HEK293 (cell line): ENCODE measurements at regions not wholly inside any gene's neighbourhood (a gene's known extent, or its start where the extent isn't known, plus 50 kb on each side); places are given as distances from the start of the nearest gene placed in this dataset.
A peak's percentile ranks its signal among the peaks of the same experiment; 100 is the strongest.
"Not testable (repeated sequence)": the region's sequence is repeated elsewhere in the genome, so short reads cannot be mapped to it uniquely, and the experiment has no call there.

Experiments used
- CTCF ChIA-PET: fragments of 350-600 bp; formaldehyde crosslinking; extraction: SDS; loops from one replicate; lab custom pipeline; 2021; ENCODE audit warnings: antibody characterized with exemption; lab: Yijun Ruan, JAX
- POLR2A ChIA-PET: fragments of 300-600 bp; formaldehyde crosslinking; extraction: SDS; loops from one replicate; lab custom pipeline; 2020; ENCODE audit warnings: antibody characterized with exemption, inconsistent platforms; lab: Yijun Ruan, JAX
- H3K27ac ChIP-seq: fragments of 200-500 bp; sonication (Bioruptor generic); 2 replicates; pipeline ENCODE4 v1.5.1; 2014; ENCODE audit warnings: low read depth, low read length, control low read depth, inconsistent platforms; ENCODE audit errors: extremely low read depth
- H3K36me3 ChIP-seq, 2 experiments: fragments of 200-500 bp in 1 of 2; sonication (Bioruptor generic) in 1 of 2; 1 replicate in 1 of 2; 2 replicates in 1 of 2; pipeline ENCODE4 v1.5.1; 2014 to 2017; ENCODE audit warnings: inconsistent platforms in 2 of 2, low read length in 2 of 2; ENCODE audit not compliant: control insufficient read depth in 2 of 2, insufficient read depth in 1 of 2
- H3K4me1 ChIP-seq: fragments of 200-500 bp; sonication (Bioruptor generic); 2 replicates; pipeline ENCODE4 v1.5.1; 2014; ENCODE audit warnings: mild to moderate bottlenecking, low read length, inconsistent platforms; ENCODE audit not compliant: control insufficient read depth, insufficient read depth
- H3K4me3 ChIP-seq: 2 replicates; pipeline ENCODE4 v1.5.1; 2011; ENCODE audit warnings: low read depth, mild to moderate bottlenecking, control low read depth, low read length, moderate library complexity
- H3K9me3 ChIP-seq: fragments of 200-500 bp; sonication (Bioruptor generic); 2 replicates; pipeline ENCODE4 v1.5.1; 2014; ENCODE audit warnings: low read depth, low read length, inconsistent platforms; ENCODE audit not compliant: control insufficient read depth, insufficient read depth

GRCh38 chr21:6109774-6110173 is 4411.6 kb upstream of the TPTE start:
- H3K9me3 ChIP-seq, H3K36me3 ChIP-seq, POLR2A ChIA-PET, H3K4me3 ChIP-seq, CTCF ChIA-PET, H3K27ac ChIP-seq, H3K4me1 ChIP-seq: not testable (repeated sequence)

- H3K4me1 ChIP-seq, H3K9me3 ChIP-seq, H3K27ac ChIP-seq, POLR2A ChIA-PET, H3K4me3 ChIP-seq, H3K36me3 ChIP-seq, CTCF ChIA-PET: not testable (repeated sequence)
These were observed 4410.6 kb upstream of the TPTE start for GRCh38 chr21:6110716-6111343.

GRCh38 chr21:6111354-6111753 is 4410.0 kb upstream of the TPTE start:
- POLR2A ChIA-PET, H3K36me3 ChIP-seq, H3K9me3 ChIP-seq, H3K4me1 ChIP-seq, H3K27ac ChIP-seq, CTCF ChIA-PET: not testable (repeated sequence)
- H3K4me3 ChIP-seq, result peak overlapping the region; percentile 24

GRCh38 chr21:6118336-6118735 is 4403.0 kb upstream of the TPTE start:
- H3K9me3 ChIP-seq, H3K4me1 ChIP-seq, POLR2A ChIA-PET, H3K36me3 ChIP-seq, H3K4me3 ChIP-seq, CTCF ChIA-PET, H3K27ac ChIP-seq: not testable (repeated sequence)

GRCh38 chr21:6120863-6121262 is 4400.5 kb upstream of the TPTE start:
- H3K27ac ChIP-seq, CTCF ChIA-PET, POLR2A ChIA-PET: not testable (repeated sequence)

GRCh38 chr21:6122629-6123028 is 4398.8 kb upstream of the TPTE start:
- H3K9me3 ChIP-seq, H3K27ac ChIP-seq, H3K4me3 ChIP-seq, H3K4me1 ChIP-seq, POLR2A ChIA-PET, CTCF ChIA-PET, H3K36me3 ChIP-seq: not testable (repeated sequence)

More at GRCh38 chr21:6120863-6121262, 4400.5 kb upstream of the TPTE start:
- not testable (repeated sequence) for H3K9me3 ChIP-seq, H3K4me3 ChIP-seq, H3K4me1 ChIP-seq, H3K36me3 ChIP-seq

GRCh38 chr21:6123224-6123623 is 4398.2 kb upstream of the TPTE start:
- H3K4me3 ChIP-seq, H3K9me3 ChIP-seq, POLR2A ChIA-PET, H3K4me1 ChIP-seq, H3K27ac ChIP-seq, H3K36me3 ChIP-seq, CTCF ChIA-PET: not testable (repeated sequence)

GRCh38 chr21:6125549-6126240 is 4395.7 kb upstream of the TPTE start:
- H3K27ac ChIP-seq, CTCF ChIA-PET, H3K4me3 ChIP-seq, H3K4me1 ChIP-seq, H3K36me3 ChIP-seq, POLR2A ChIA-PET, H3K9me3 ChIP-seq: not testable (repeated sequence)

- CTCF ChIA-PET, H3K4me1 ChIP-seq: not testable (repeated sequence)
These were observed 4394.2 kb upstream of the TPTE start for GRCh38 chr21:6126976-6127732.

GRCh38 chr21:6130734-6131133 is 4390.6 kb upstream of the TPTE start:
- POLR2A ChIA-PET, H3K9me3 ChIP-seq, H3K36me3 ChIP-seq, H3K27ac ChIP-seq, H3K4me3 ChIP-seq, CTCF ChIA-PET, H3K4me1 ChIP-seq: not testable (repeated sequence)

More at GRCh38 chr21:6126976-6127732, 4394.2 kb upstream of the TPTE start:
- H3K4me3 ChIP-seq, POLR2A ChIA-PET, H3K36me3 ChIP-seq, H3K27ac ChIP-seq, H3K9me3 ChIP-seq: not testable (repeated sequence)

GRCh38 chr21:6133373-6133772 is 4388.0 kb upstream of the TPTE start:
- CTCF ChIA-PET, H3K4me3 ChIP-seq, POLR2A ChIA-PET, H3K9me3 ChIP-seq, H3K36me3 ChIP-seq, H3K27ac ChIP-seq, H3K4me1 ChIP-seq: not testable (repeated sequence)
